Glutamatergic neuron (in vitro differentiated cells): ENCODE measurements at regions not wholly inside any gene's neighbourhood (a gene's known extent, or its start where the extent isn't known, plus 50 kb on each side); places are given as distances from the start of the nearest gene placed in this dataset.

Experiments
- DNase-seq: peaks from one replicate; pipeline ENCODE4 v3.0.0; 2022
- H3K27ac Mint-ChIP-seq: one replicate; pipeline ENCODE4 v1.8.0; 2020; ENCODE audit warnings: mild to moderate bottlenecking, mixed read lengths, inconsistent platforms; ENCODE audit not compliant: unreplicated experiment
- H3K27me3 Mint-ChIP-seq: one replicate; pipeline ENCODE4 v1.8.0; 2020; ENCODE audit warnings: mild to moderate bottlenecking, moderate library complexity, mixed read lengths, inconsistent platforms; ENCODE audit not compliant: unreplicated experiment
- H3K36me3 Mint-ChIP-seq: one replicate; pipeline ENCODE4 v1.8.0; 2020; ENCODE audit warnings: mild to moderate bottlenecking, mixed read lengths, inconsistent platforms; ENCODE audit not compliant: unreplicated experiment
- H3K4me1 Mint-ChIP-seq: one replicate; pipeline ENCODE4 v1.8.0; 2020; ENCODE audit warnings: mild to moderate bottlenecking, low read depth, mixed read lengths, inconsistent platforms; ENCODE audit not compliant: unreplicated experiment
- H3K4me3 Mint-ChIP-seq: one replicate; pipeline ENCODE4 v1.8.0; 2020; ENCODE audit warnings: mild to moderate bottlenecking, mixed read lengths, inconsistent platforms; ENCODE audit not compliant: unreplicated experiment
- H3K9me3 Mint-ChIP-seq: one replicate; pipeline ENCODE4 v1.8.0; 2020; ENCODE audit warnings: mild to moderate bottlenecking, moderate library complexity, mixed read lengths, inconsistent platforms; ENCODE audit not compliant: unreplicated experiment
- CTCF ChIP-seq: fragments of 200-600 bp; sonication (generic); IDR thresholded peaks from one replicate; pipeline ENCODE4 v1.5.0; 2021; ENCODE audit not compliant: partially characterized antibody, unreplicated experiment

GRCh38 chr5:117803533-117803932 is 1184.8 kb downstream of the DTWD2 start:
- no peak for TF ChIP-seq CTCF

GRCh38 chr5:117801583-117801982 is 1186.8 kb downstream of the DTWD2 start:
- Mint-ChIP-seq H3K36me3 (no peaks in the 10 kb centered on the region), H3K27ac (no peak overlapping the region), H3K9me3 (no peaks in the 10 kb centered on the region), H3K4me3 (no peak overlapping the region), H3K4me1 (peaks cover 4% of the 10 kb centered on the region), H3K27me3 (no peaks in the 10 kb centered on the region)
- no peak for DNase-seq
- TF ChIP-seq CTCF = no peak

More at GRCh38 chr5:117803533-117803932, 1184.8 kb downstream of the DTWD2 start:
- DNase-seq = no peak
- no peak overlapping the region for H3K4me3 Mint-ChIP-seq
- H3K27ac Mint-ChIP-seq = no peak overlapping the region
- no peaks in the 10 kb centered on the region for H3K27me3 Mint-ChIP-seq
- no peaks in the 10 kb centered on the region for H3K9me3 Mint-ChIP-seq
- H3K4me1 Mint-ChIP-seq = peaks cover 4% of the 10 kb centered on the region
- H3K36me3 Mint-ChIP-seq = no peaks in the 10 kb centered on the region

- H3K27ac Mint-ChIP-seq = no peak overlapping the region
- no peaks in the 10 kb centered on the region for H3K9me3 Mint-ChIP-seq
- TF ChIP-seq CTCF = no peak
- H3K4me3 Mint-ChIP-seq = no peak overlapping the region
- no peaks in the 10 kb centered on the region for H3K36me3 Mint-ChIP-seq
- no peak for DNase-seq
- peaks cover 3% of the 10 kb centered on the region for H3K4me1 Mint-ChIP-seq
- no peaks in the 10 kb centered on the region for H3K27me3 Mint-ChIP-seq
These were observed 1188.1 kb downstream of the DTWD2 start for GRCh38 chr5:117800261-117800660.

GRCh38 chr5:117794847-117795246 is 1193.5 kb downstream of the DTWD2 start:
- no peak for TF ChIP-seq CTCF
- Mint-ChIP-seq H3K9me3 (no peaks in the 10 kb centered on the region), H3K36me3 (no peaks in the 10 kb centered on the region), H3K4me1 (no peaks in the 10 kb centered on the region), H3K27ac (no peak overlapping the region), H3K4me3 (no peak overlapping the region), H3K27me3 (no peaks in the 10 kb centered on the region)
- DNase-seq = no peak

GRCh38 chr5:117793963-117794362 is 1194.4 kb downstream of the DTWD2 start:
- H3K36me3 Mint-ChIP-seq = no peaks in the 10 kb centered on the region
- no peaks in the 10 kb centered on the region for H3K4me1 Mint-ChIP-seq
- H3K4me3 Mint-ChIP-seq = no peak overlapping the region
- DNase-seq = no peak
- no peaks in the 10 kb centered on the region for H3K27me3 Mint-ChIP-seq
- no peak for TF ChIP-seq CTCF
- no peak overlapping the region for H3K27ac Mint-ChIP-seq
- no peaks in the 10 kb centered on the region for H3K9me3 Mint-ChIP-seq
